Liver (tissue), 7 donors: ENCODE measurements at regions not wholly inside any gene's neighbourhood (a gene's known extent, or its start where the extent isn't known, plus 50 kb on each side); places are given as distances from the start of the nearest gene placed in this dataset.

Experiments used
- DNase-seq: peaks from one replicate; pipeline ENCODE4 v3.0.0-alpha.2; 2017; ENCODE audit warnings: low spot score
- H3K27ac ChIP-seq, 2 donors: one replicate each; pipeline ENCODE4 v1.7.0; 2013; ENCODE audit warnings: inconsistent platforms in 2 of 2, low read length in 2 of 2, control low read depth in 1 of 2, low read depth in 1 of 2, mild to moderate bottlenecking in 1 of 2
- H3K27me3 ChIP-seq, 4 donors: one replicate each; pipeline versions ENCODE4 v1.6.1 to v1.7.0; 2013; ENCODE audit warnings: low read length in 3 of 4, inconsistent platforms in 1 of 4, mild to moderate bottlenecking in 1 of 4, moderate library complexity in 1 of 4; ENCODE audit not compliant: control insufficient read depth in 4 of 4, insufficient read depth in 4 of 4
- H3K36me3 ChIP-seq, 4 donors: one replicate each; pipeline versions ENCODE4 v1.6.1 to v1.7.0; 2013; ENCODE audit warnings: low read length in 3 of 4, mild to moderate bottlenecking in 3 of 4, low read depth in 1 of 4, moderate library complexity in 1 of 4; ENCODE audit not compliant: control insufficient read depth in 4 of 4, insufficient read depth in 3 of 4
- H3K4me1 ChIP-seq, 4 donors: one replicate each; pipeline versions ENCODE4 v1.6.1 to v1.7.0; 2013; ENCODE audit warnings: low read length in 3 of 4, mild to moderate bottlenecking in 3 of 4, moderate library complexity in 1 of 4; ENCODE audit not compliant: control insufficient read depth in 4 of 4, insufficient read depth in 4 of 4
- H3K4me3 ChIP-seq, 3 donors: one replicate each; pipeline versions ENCODE4 v1.6.1 to v1.7.0; 2013; ENCODE audit warnings: low read length in 3 of 3, control low read depth in 1 of 3, low read depth in 1 of 3, mild to moderate bottlenecking in 1 of 3
- H3K9ac ChIP-seq, 2 donors: one replicate each; pipeline ENCODE4 v1.7.0; 2013; ENCODE audit warnings: low read length in 2 of 2, mild to moderate bottlenecking in 2 of 2, moderate library complexity in 2 of 2, control low read depth in 1 of 2, low read depth in 1 of 2
- H3K9me3 ChIP-seq, 4 donors: one replicate each; pipeline versions ENCODE4 v1.6.1 to v1.7.0; 2013; ENCODE audit warnings: low read length in 3 of 4; ENCODE audit not compliant: control insufficient read depth in 4 of 4
- EGR1 ChIP-seq, 2 donors: IDR thresholded peaks; 2 replicates each; pipeline ENCODE4 v1.6.1; 2016 to 2018; ENCODE audit warnings: antibody characterized with exemption in 2 of 2, low read depth in 2 of 2
- FOXA1 ChIP-seq: IDR thresholded peaks from 2 replicates; pipeline ENCODE4 v1.6.1; 2016; ENCODE audit warnings: antibody characterized with exemption
- FOXA2 ChIP-seq: IDR thresholded peaks from 2 replicates; pipeline ENCODE4 v1.6.1; 2016; ENCODE audit warnings: antibody characterized with exemption
- HNF4A ChIP-seq, 2 donors: conservative IDR thresholded peaks; 2 replicates each; pipeline ENCODE4 v1.6.1; 2016; ENCODE audit warnings: antibody characterized with exemption in 2 of 2, mild to moderate bottlenecking in 2 of 2
- HNF4G ChIP-seq: IDR thresholded peaks from 2 replicates; pipeline ENCODE4 v1.6.1; 2016; ENCODE audit warnings: antibody characterized with exemption
- MAX ChIP-seq: IDR thresholded peaks from 2 replicates; pipeline ENCODE4 v1.6.1; 2016; ENCODE audit warnings: antibody characterized with exemption
- NR2F2 ChIP-seq: IDR thresholded peaks from 2 replicates; pipeline ENCODE4 v1.6.1; 2016; ENCODE audit warnings: antibody characterized with exemption
- RAD21 ChIP-seq, 2 donors: IDR thresholded peaks; 2 replicates each; pipeline ENCODE4 v1.6.1; 2016; ENCODE audit warnings: antibody characterized with exemption in 2 of 2, mild to moderate bottlenecking in 2 of 2
- REST ChIP-seq: IDR thresholded peaks from 2 replicates; pipeline ENCODE4 v1.6.1; 2016; ENCODE audit warnings: antibody characterized with exemption, mild to moderate bottlenecking
- RXRA ChIP-seq, 2 donors: IDR thresholded peaks; 2 replicates each; pipeline ENCODE4 v1.6.1; 2017 to 2018; ENCODE audit warnings: antibody characterized with exemption in 2 of 2, mild to moderate bottlenecking in 1 of 2
- SP1 ChIP-seq: IDR thresholded peaks from 2 replicates; pipeline ENCODE4 v1.6.1; 2018; ENCODE audit warnings: antibody characterized with exemption, mild to moderate bottlenecking
- TAF1 ChIP-seq: conservative IDR thresholded peaks from 2 replicates; pipeline ENCODE4 v1.6.1; 2016; ENCODE audit warnings: antibody characterized with exemption, mild to moderate bottlenecking
- YY1 ChIP-seq: IDR thresholded peaks from 2 replicates; pipeline ENCODE4 v1.6.1; 2016; ENCODE audit warnings: antibody characterized with exemption, mild to moderate bottlenecking
- ZBTB33 ChIP-seq: IDR thresholded peaks from 2 replicates; pipeline ENCODE4 v1.6.1; 2016; ENCODE audit warnings: antibody characterized with exemption
- WGBS: extraction: QIAGEN DNeasy Blood & Tissue Kit; methylation state at CpG from one replicate; pipeline ENCODE4 v1.1.7; 2013; 5-methylcytosine and 5-hydroxymethylcytosine counted together
- donor health status: healthy.
- donor health status: healthy.
- donor health status: healthy.
- donor health status: healthy.

- TF ChIP-seq ZBTB33 (no peak), FOXA1 (no peak), HNF4G (no peak), SP1 (no peak), YY1 (no peak), EGR1 (IDR thresholded peaks at IDR 0.05; ENCODE audit: low read depth in 2 of 2) (no peak)
These were observed 221.5 kb downstream of the TFCP2L1 start (continued) for GRCh38 chr2:121063471-121063870.

- DNase-seq = no peak
- Histone ChIP-seq H3K27ac (no peak overlapping the region), H3K36me3 (no peaks in the 10 kb centered on the region), H3K4me1 (no peaks in the 10 kb centered on the region), H3K9ac (no peak overlapping the region), H3K9me3 (no peaks in the 10 kb centered on the region), H3K4me3 (no peak overlapping the region), H3K27me3 (peaks cover 0 to 3% (median 0%) of the 10 kb centered on the region in 4 donors)
- no peak for TF ChIP-seq NR2F2
- 79% methylated on average over 12 of the region's 12 CpGs for WGBS
These were observed 220.8 kb downstream of the TFCP2L1 start for GRCh38 chr2:121064186-121064585.

- H3K9ac ChIP-seq = no peak overlapping the region
- no peaks in the 10 kb centered on the region for H3K9me3 ChIP-seq
- peaks cover 0 to 3% (median 0%) of the 10 kb centered on the region in 4 donors for H3K27me3 ChIP-seq
- no peaks in the 10 kb centered on the region for H3K4me1 ChIP-seq
- no peak for DNase-seq
- no peak overlapping the region for H3K27ac ChIP-seq
- H3K4me3 ChIP-seq = no peak overlapping the region
- TF ChIP-seq HNF4G = no peak
- TF ChIP-seq MAX = no peak
- TF ChIP-seq RXRA (IDR thresholded peaks at IDR 0.05) = no peak
- 78% methylated on average over 5 of the region's 5 CpGs for WGBS
- no peaks in the 10 kb centered on the region for H3K36me3 ChIP-seq
These were observed 219.8 kb downstream of the TFCP2L1 start for GRCh38 chr2:121065239-121065638.

GRCh38 chr2:121066526-121066925 is 218.5 kb downstream of the TFCP2L1 start:
- H3K36me3 ChIP-seq = no peaks in the 10 kb centered on the region
- H3K4me1 ChIP-seq = peaks cover 0 to 2% (median 0%) of the 10 kb centered on the region in 4 donors
- H3K27ac ChIP-seq = no peak overlapping the region
- H3K4me3 ChIP-seq = no peak overlapping the region
- no peak for DNase-seq
- H3K9ac ChIP-seq = no peak overlapping the region
- no peaks in the 10 kb centered on the region for H3K9me3 ChIP-seq
- H3K27me3 ChIP-seq = peaks cover 0 to 5% (median 0%) of the 10 kb centered on the region in 4 donors
- no peak for TF ChIP-seq RXRA (IDR thresholded peaks at IDR 0.05)
- TF ChIP-seq HNF4G = no peak
- no peak for TF ChIP-seq MAX
- no peak for TF ChIP-seq RAD21 (IDR thresholded peaks at IDR 0.05)
- TF ChIP-seq YY1 = no peak
- TF ChIP-seq ZBTB33 = no peak
- TF ChIP-seq TAF1 = no peak
- no peak for TF ChIP-seq REST
- TF ChIP-seq FOXA2 = no peak
- TF ChIP-seq HNF4A (conservative IDR thresholded peaks at IDR 0.05) = no peak
- WGBS = 81% methylated on average over 6 of the region's 6 CpGs
